ENCODE measurements at regions not wholly inside any gene's neighbourhood (a gene's known extent, or its start where the extent isn't known, plus 50 kb on each side); places are given as distances from the start of the nearest gene placed in this dataset.
"Not testable (repeated sequence)": the region's sequence is repeated elsewhere in the genome, so short reads cannot be mapped to it uniquely, and the experiment has no call there.

DNA sequence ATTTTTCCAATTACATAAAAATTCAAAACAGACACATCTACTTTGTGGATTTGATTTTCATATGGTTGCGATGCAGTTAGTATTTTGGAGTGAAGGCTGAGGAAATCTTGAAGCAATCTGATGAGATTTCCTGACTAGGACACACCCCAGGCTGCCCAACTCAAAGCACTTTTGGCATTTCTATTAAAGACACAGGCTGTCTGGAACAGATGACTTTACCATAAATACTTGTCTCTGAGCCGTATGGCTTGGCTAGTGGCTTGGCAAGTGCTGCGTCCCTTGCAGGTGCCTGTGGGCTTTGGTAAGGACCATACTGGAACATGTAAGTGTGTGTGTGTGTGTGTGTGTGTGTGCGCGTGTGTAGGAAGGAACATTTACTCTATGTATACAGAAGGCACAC, 218.8 kb downstream of the FGF9 start:
- Histone ChIP-seq H3K9me3 (ENCODE audit: control insufficient read depth, insufficient read depth, low read depth, low read length) (no peaks in the 10 kb centered on the region), H3K4me1 (ENCODE audit: control insufficient read depth, insufficient read depth, low read length) (no peaks in the 10 kb centered on the region), H3K27me3 (ENCODE audit: control insufficient read depth, insufficient read depth, low read length) (no peaks in the 10 kb centered on the region), H3K27ac (ENCODE audit: low read length) (no peak overlapping the region), H3K36me3 (ENCODE audit: control insufficient read depth, insufficient read depth, low read length) (no peaks in the 10 kb centered on the region), H3K4me3 (ENCODE audit: low read depth in 2 of 2, low read length in 2 of 2) (no peak overlapping the region)
- in situ Hi-C loops (cut with HindIII; ENCODE audit: low pct_unique_long_range_greater_than_20kb, low sequenced_read_pairs) (no loop called here), intact Hi-C loops (cut with micrococcal nuclease; ENCODE audit: unreplicated experiment) (no loop called here)
- CTCF ChIA-PET = no interaction called here
- no peak for TF ChIP-seq SIN3A (IDR thresholded peaks at IDR 0.05; ENCODE audit: borderline replicate concordance, insufficient read depth, low read depth, low read length)
- TF ChIP-seq, protein P1, sequence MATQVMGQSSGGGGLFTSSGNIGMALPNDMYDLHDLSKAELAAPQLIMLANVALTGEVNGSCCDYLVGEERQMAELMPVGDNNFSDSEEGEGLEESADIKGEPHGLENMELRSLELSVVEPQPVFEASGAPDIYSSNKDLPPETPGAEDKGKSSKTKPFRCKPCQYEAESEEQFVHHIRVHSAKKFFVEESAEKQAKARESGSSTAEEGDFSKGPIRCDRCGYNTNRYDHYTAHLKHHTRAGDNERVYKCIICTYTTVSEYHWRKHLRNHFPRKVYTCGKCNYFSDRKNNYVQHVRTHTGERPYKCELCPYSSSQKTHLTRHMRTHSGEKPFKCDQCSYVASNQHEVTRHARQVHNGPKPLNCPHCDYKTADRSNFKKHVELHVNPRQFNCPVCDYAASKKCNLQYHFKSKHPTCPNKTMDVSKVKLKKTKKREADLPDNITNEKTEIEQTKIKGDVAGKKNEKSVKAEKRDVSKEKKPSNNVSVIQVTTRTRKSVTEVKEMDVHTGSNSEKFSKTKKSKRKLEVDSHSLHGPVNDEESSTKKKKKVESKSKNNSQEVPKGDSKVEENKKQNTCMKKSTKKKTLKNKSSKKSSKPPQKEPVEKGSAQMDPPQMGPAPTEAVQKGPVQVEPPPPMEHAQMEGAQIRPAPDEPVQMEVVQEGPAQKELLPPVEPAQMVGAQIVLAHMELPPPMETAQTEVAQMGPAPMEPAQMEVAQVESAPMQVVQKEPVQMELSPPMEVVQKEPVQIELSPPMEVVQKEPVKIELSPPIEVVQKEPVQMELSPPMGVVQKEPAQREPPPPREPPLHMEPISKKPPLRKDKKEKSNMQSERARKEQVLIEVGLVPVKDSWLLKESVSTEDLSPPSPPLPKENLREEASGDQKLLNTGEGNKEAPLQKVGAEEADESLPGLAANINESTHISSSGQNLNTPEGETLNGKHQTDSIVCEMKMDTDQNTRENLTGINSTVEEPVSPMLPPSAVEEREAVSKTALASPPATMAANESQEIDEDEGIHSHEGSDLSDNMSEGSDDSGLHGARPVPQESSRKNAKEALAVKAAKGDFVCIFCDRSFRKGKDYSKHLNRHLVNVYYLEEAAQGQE (IDR thresholded peaks at IDR 0.05; ENCODE audit: insufficient read depth in 1 of 2, low read depth in 2 of 2, low read length in 1 of 2) = no peak
- no peak for TF ChIP-seq POLR2AphosphoS5 (IDR thresholded peaks at IDR 0.05; ENCODE audit: low read depth, low read length)
- no peak for TF ChIP-seq TCF7L2 (IDR thresholded peaks at IDR 0.05; ENCODE audit: low read depth, low read length)
- TF ChIP-seq, protein P2, sequence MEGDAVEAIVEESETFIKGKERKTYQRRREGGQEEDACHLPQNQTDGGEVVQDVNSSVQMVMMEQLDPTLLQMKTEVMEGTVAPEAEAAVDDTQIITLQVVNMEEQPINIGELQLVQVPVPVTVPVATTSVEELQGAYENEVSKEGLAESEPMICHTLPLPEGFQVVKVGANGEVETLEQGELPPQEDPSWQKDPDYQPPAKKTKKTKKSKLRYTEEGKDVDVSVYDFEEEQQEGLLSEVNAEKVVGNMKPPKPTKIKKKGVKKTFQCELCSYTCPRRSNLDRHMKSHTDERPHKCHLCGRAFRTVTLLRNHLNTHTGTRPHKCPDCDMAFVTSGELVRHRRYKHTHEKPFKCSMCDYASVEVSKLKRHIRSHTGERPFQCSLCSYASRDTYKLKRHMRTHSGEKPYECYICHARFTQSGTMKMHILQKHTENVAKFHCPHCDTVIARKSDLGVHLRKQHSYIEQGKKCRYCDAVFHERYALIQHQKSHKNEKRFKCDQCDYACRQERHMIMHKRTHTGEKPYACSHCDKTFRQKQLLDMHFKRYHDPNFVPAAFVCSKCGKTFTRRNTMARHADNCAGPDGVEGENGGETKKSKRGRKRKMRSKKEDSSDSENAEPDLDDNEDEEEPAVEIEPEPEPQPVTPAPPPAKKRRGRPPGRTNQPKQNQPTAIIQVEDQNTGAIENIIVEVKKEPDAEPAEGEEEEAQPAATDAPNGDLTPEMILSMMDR (IDR thresholded peaks at IDR 0.05) = no peak
- no peak for DNase-seq (ENCODE audit: low read depth, low spot score)
- no TSS peak for BruUV-seq (replicated peaks)
- no peak for ATAC-seq
- POLR2A ChIA-PET = no interaction called here

DNA sequence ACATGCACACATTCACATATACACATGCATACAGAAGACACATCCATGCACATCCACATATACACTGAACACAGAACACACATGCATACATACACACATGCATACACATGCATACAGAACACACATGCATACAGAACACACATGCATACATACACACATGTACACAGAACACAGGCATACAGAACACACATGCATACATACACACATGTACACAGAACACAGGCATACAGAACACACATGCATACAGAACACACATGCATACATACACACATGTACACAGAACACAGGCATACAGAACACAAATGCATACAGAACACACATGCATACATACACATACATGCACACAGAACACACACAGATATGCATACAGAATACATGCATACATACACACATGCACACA, 219.3 kb downstream of the FGF9 start:
- BruUV-seq (replicated peaks); H3K27me3 ChIP-seq (ENCODE audit: control insufficient read depth, insufficient read depth, low read length); H3K4me3 ChIP-seq (ENCODE audit: low read depth in 2 of 2, low read length in 2 of 2); H3K27ac ChIP-seq (ENCODE audit: low read length); DNase-seq (ENCODE audit: low read depth, low spot score); ATAC-seq; in situ Hi-C loops (cut with HindIII; ENCODE audit: low pct_unique_long_range_greater_than_20kb, low sequenced_read_pairs); H3K4me1 ChIP-seq (ENCODE audit: control insufficient read depth, insufficient read depth, low read length); CTCF ChIA-PET; intact Hi-C loops (cut with micrococcal nuclease; ENCODE audit: unreplicated experiment); H3K36me3 ChIP-seq (ENCODE audit: control insufficient read depth, insufficient read depth, low read length); POLR2A ChIA-PET; H3K9me3 ChIP-seq (ENCODE audit: control insufficient read depth, insufficient read depth, low read depth, low read length): not testable (repeated sequence)

DNA sequence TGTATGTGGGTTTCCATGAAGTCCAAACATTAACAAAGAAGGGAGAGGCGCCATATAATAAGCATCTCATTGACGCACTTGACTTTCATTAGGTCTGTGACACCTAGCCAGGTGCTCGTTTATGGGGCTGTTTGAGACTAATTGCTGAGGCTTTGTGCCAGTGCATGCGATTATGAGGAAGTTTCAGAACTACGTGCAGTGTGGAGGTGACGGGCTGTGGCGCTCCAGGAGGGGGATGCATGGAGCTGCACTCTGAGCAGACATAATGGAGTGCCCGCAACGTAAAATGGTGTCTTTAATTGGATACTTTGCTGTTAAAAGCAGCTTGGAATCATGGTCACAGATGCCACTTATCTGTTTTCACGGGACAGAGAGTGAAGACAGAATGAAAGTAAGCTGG, 223.2 kb downstream of the FGF9 start:
- POLR2A ChIA-PET = no interaction called here
- H3K27ac ChIP-seq (ENCODE audit: low read length) = no peak overlapping the region
- DNase-seq (ENCODE audit: low read depth, low spot score) = no peak
- no TSS peak for BruUV-seq (replicated peaks)
- no peaks in the 10 kb centered on the region for H3K4me1 ChIP-seq (ENCODE audit: control insufficient read depth, insufficient read depth, low read length)
- in situ Hi-C loops (cut with HindIII; ENCODE audit: low pct_unique_long_range_greater_than_20kb, low sequenced_read_pairs) (no loop called here), intact Hi-C loops (cut with micrococcal nuclease; ENCODE audit: unreplicated experiment) (no loop called here)
- no peaks in the 10 kb centered on the region for H3K36me3 ChIP-seq (ENCODE audit: control insufficient read depth, insufficient read depth, low read length)
- no peaks in the 10 kb centered on the region for H3K27me3 ChIP-seq (ENCODE audit: control insufficient read depth, insufficient read depth, low read length)
- H3K4me3 ChIP-seq (ENCODE audit: low read depth in 2 of 2, low read length in 2 of 2) = no peak overlapping the region
- CTCF ChIA-PET = no interaction called here
- ATAC-seq = no peak
- TF ChIP-seq, protein P2 (IDR thresholded peaks at IDR 0.05) = no peak
- TF ChIP-seq POLR2AphosphoS5 (IDR thresholded peaks at IDR 0.05; ENCODE audit: low read depth, low read length) (no peak), SIN3A (IDR thresholded peaks at IDR 0.05; ENCODE audit: borderline replicate concordance, insufficient read depth, low read depth, low read length) (no peak), TCF7L2 (IDR thresholded peaks at IDR 0.05; ENCODE audit: low read depth, low read length) (no peak)
- TF ChIP-seq, protein P1 (IDR thresholded peaks at IDR 0.05; ENCODE audit: insufficient read depth in 1 of 2, low read depth in 2 of 2, low read length in 1 of 2) = no peak
- H3K9me3 ChIP-seq (ENCODE audit: control insufficient read depth, insufficient read depth, low read depth, low read length) = no peaks in the 10 kb centered on the region
